HEK293T (cell line): ENCODE measurements at regions not wholly inside any gene's neighbourhood (a gene's known extent, or its start where the extent isn't known, plus 50 kb on each side); places are given as distances from the start of the nearest gene placed in this dataset.

ENCODE experiments used
- BHLHE40 ChIP-seq: fragments of 450-650 bp; IDR thresholded peaks from 2 replicates; pipeline ENCODE4 v1.6.1; 2016; ENCODE audit warnings: mild to moderate bottlenecking, moderate library complexity, borderline replicate concordance
- CTBP1 ChIP-seq: fragments of 450-650 bp; IDR thresholded peaks from 2 replicates; pipeline ENCODE4 v1.6.1; 2016; ENCODE audit warnings: borderline replicate concordance
- ELF4 ChIP-seq: fragments of 450-650 bp; IDR thresholded peaks from 2 replicates; pipeline ENCODE4 v1.6.1; 2017; ENCODE audit warnings: antibody characterized with exemption
- FOXA1 ChIP-seq: fragments of 450-650 bp; IDR thresholded peaks from 2 replicates; pipeline ENCODE4 v1.6.1; 2016; ENCODE audit warnings: mild to moderate bottlenecking
- FOXK2 ChIP-seq: fragments of 450-650 bp; IDR thresholded peaks from 2 replicates; pipeline ENCODE4 v1.6.1; 2016; ENCODE audit warnings: mild to moderate bottlenecking
- FOXM1 ChIP-seq: fragments of 450-650 bp; IDR thresholded peaks from 2 replicates; pipeline ENCODE4 v1.6.1; 2017; ENCODE audit warnings: mild to moderate bottlenecking, borderline replicate concordance
- HDGF ChIP-seq: fragments of 450-650 bp; IDR thresholded peaks from 2 replicates; pipeline ENCODE4 v1.6.1; 2017; ENCODE audit warnings: antibody characterized with exemption, borderline replicate concordance
- PKNOX1 ChIP-seq: fragments of 450-650 bp; IDR thresholded peaks from 2 replicates; pipeline ENCODE4 v1.6.1; 2016
- SUZ12 ChIP-seq: fragments of 450-650 bp; IDR thresholded peaks from 2 replicates; pipeline ENCODE4 v1.6.1; 2016; ENCODE audit warnings: mild to moderate bottlenecking
- TARDBP ChIP-seq: fragments of 450-650 bp; IDR thresholded peaks from 2 replicates; pipeline ENCODE4 v1.6.1; 2016

- no peak for TF ChIP-seq SUZ12
- no peak for TF ChIP-seq ELF4
- no peak for TF ChIP-seq FOXK2
- no peak for TF ChIP-seq HDGF
- TF ChIP-seq TARDBP, result no peak
- no peak for TF ChIP-seq FOXM1
- no peak for TF ChIP-seq CTBP1
- TF ChIP-seq BHLHE40, result no peak
- no peak for TF ChIP-seq FOXA1
- no peak for TF ChIP-seq PKNOX1
These were observed 382.6 kb upstream of the AKR1E2 start for GRCh38 chr10:4443419-4443818.
